NT2/D1 (cell line): ENCODE measurements at regions not wholly inside any gene's neighbourhood (a gene's known extent, or its start where the extent isn't known, plus 50 kb on each side); places are given as distances from the start of the nearest gene placed in this dataset.

Experiments used
- YY1 ChIP-seq: IDR thresholded peaks from 2 replicates; pipeline ENCODE4 v1.6.1; 2011; ENCODE audit not compliant: insufficient read length, insufficient read depth
- ZNF274 ChIP-seq: IDR thresholded peaks from 2 replicates; pipeline ENCODE4 v1.6.1; 2011; ENCODE audit warnings: mild to moderate bottlenecking, low read depth, low read length

GRCh38 chr1:99548943-99549605, 96.8 kb upstream of the PALMD start:
- TF ChIP-seq YY1 (no peak), ZNF274 (no peak)
